H1 (cell line): ENCODE measurements at regions not wholly inside any gene's neighbourhood (a gene's known extent, or its start where the extent isn't known, plus 50 kb on each side); places are given as distances from the start of the nearest gene placed in this dataset.

Source experiments
- CTCF ChIA-PET: fragments of 300-600 bp; sonication (Branson Sonifier 250); formaldehyde crosslinking; loops from one replicate; lab custom pipeline; 2021; ENCODE audit not compliant: partially characterized antibody; lab: Charles Lee
- POLR2A ChIA-PET: fragments of 300-600 bp; sonication (Branson Sonifier 250); formaldehyde crosslinking; loops from one replicate; lab custom pipeline; 2021; ENCODE audit warnings: inconsistent platforms; ENCODE audit not compliant: partially characterized antibody; lab: Charles Lee
- DNase-seq, 2 experiments: peaks; one replicate each; pipeline versions ENCODE4 v3.0.0 to v3.0.0-alpha.2; 2010 to 2022; ENCODE audit warnings: low spot score in 2 of 2, low read depth in 1 of 2, mixed read lengths in 1 of 2
- FAIRE-seq: peaks from 2 replicates; lab custom pipeline; 2011; peaks lifted over from hg19 to GRCh38; lab: Jason Lieb, UNC
- H2AFZ ChIP-seq: 2 replicates; pipeline ENCODE4 v1.8.1; 2012; ENCODE audit warnings: low read length, inconsistent platforms
- H2AK5ac ChIP-seq: 2 replicates; pipeline ENCODE4 v1.6.1; 2013; ENCODE audit warnings: low read depth, low read length
- H2BK120ac ChIP-seq: replicated peaks from 2 replicates; pipeline ENCODE3; 2013; ENCODE audit warnings: low read depth, low read length, inconsistent platforms
- H2BK12ac ChIP-seq: 2 replicates; pipeline ENCODE4 v1.6.1; 2013; ENCODE audit warnings: low read depth, low read length
- H2BK15ac ChIP-seq: 2 replicates; pipeline ENCODE4 v1.6.1; 2013; ENCODE audit warnings: low read length
- H2BK20ac ChIP-seq: 2 replicates; pipeline ENCODE4 v1.6.1; 2013; ENCODE audit warnings: low read length
- H2BK5ac ChIP-seq: 2 replicates; pipeline ENCODE4 v1.6.1; 2013; ENCODE audit warnings: low read depth, low read length
- H3K14ac ChIP-seq: 2 replicates; pipeline ENCODE4 v1.6.1; 2013; ENCODE audit warnings: inconsistent platforms; ENCODE audit not compliant: insufficient read length
- H3K18ac ChIP-seq: 2 replicates; pipeline ENCODE4 v1.6.1; 2013; ENCODE audit warnings: low read length; ENCODE audit errors: extremely low read depth
- H3K23ac ChIP-seq: 2 replicates; pipeline ENCODE4 v1.6.1; 2013; ENCODE audit warnings: inconsistent platforms; ENCODE audit not compliant: insufficient read length
- H3K23me2 ChIP-seq: 2 replicates; pipeline ENCODE4 v1.6.1; 2013; ENCODE audit warnings: low read depth, low read length
- H3K27ac ChIP-seq: 2 replicates; pipeline ENCODE4 v1.6.1; 2011; ENCODE audit warnings: low read depth, low read length, inconsistent platforms
- H3K27me3 ChIP-seq, 4 experiments: replicated peaks in 1 of 4; 1 replicate in 1 of 4; 2 replicates in 3 of 4; pipeline versions ENCODE4 v1.6.1 to v1.8.1; 2011 to 2013; ENCODE audit warnings: low read length in 3 of 4, mild to moderate bottlenecking in 3 of 4, inconsistent platforms in 2 of 4, mixed read lengths in 2 of 4, moderate library complexity in 1 of 4; ENCODE audit not compliant: control insufficient read depth in 3 of 4, insufficient read depth in 3 of 4; ENCODE audit errors: extremely low read depth in 1 of 4
- H3K36me3 ChIP-seq, 4 experiments: 2 replicates each; pipeline versions ENCODE4 v1.6.1 to v1.8.1; 2011 to 2013; ENCODE audit warnings: mild to moderate bottlenecking in 4 of 4, low read length in 3 of 4, moderate library complexity in 2 of 4, control low read depth in 1 of 4, inconsistent platforms in 1 of 4; ENCODE audit not compliant: insufficient read depth in 4 of 4, control insufficient read depth in 2 of 4
- H3K4ac ChIP-seq: replicated peaks from 2 replicates; pipeline ENCODE3; 2013; ENCODE audit warnings: low read length, low read depth, mixed read lengths, inconsistent platforms; ENCODE audit not compliant: insufficient read length
- H3K4me1 ChIP-seq, 4 experiments: replicated peaks in 1 of 4; 1 replicate in 1 of 4; 2 replicates in 3 of 4; pipeline versions ENCODE4 v1.6.1 to v1.8.1; 2011 to 2013; ENCODE audit warnings: low read length in 3 of 4, inconsistent platforms in 2 of 4, mixed read lengths in 1 of 4; ENCODE audit not compliant: insufficient read depth in 4 of 4, control insufficient read depth in 3 of 4
- H3K4me2 ChIP-seq, 2 experiments: 2 replicates each; pipeline versions ENCODE4 v1.6.1 to v1.8.1; 2011 to 2013; ENCODE audit warnings: low read depth in 2 of 2, low read length in 2 of 2, control low read depth in 1 of 2, inconsistent platforms in 1 of 2, mild to moderate bottlenecking in 1 of 2; ENCODE audit not compliant: insufficient read depth in 1 of 2
- H3K4me3 ChIP-seq, 4 experiments: fragments of 200-600, 300-600 bp in 1 of 4; sonication (generic), shearing (Covaris generic), sonication (Bioruptor Twin) in 1 of 4; 2 replicates each; pipeline versions ENCODE4 v1.5.1 to v1.8.1; 2011 to 2016; ENCODE audit warnings: low read length in 4 of 4, low read depth in 3 of 4, control low read depth in 2 of 4, inconsistent platforms in 2 of 4, mild to moderate bottlenecking in 2 of 4, mixed read lengths in 1 of 4, moderate library complexity in 1 of 4; ENCODE audit not compliant: insufficient read depth in 2 of 4; ENCODE audit errors: extremely low read depth in 1 of 4
- H3K56ac ChIP-seq: replicated peaks from 2 replicates; pipeline ENCODE3; 2013; ENCODE audit warnings: low read depth, mild to moderate bottlenecking, mixed read lengths, low read length, inconsistent platforms; ENCODE audit not compliant: insufficient read length
- H3K79me1 ChIP-seq: 2 replicates; pipeline ENCODE4 v1.6.1; 2013; ENCODE audit warnings: low read depth, low read length, control low read depth
- H3K79me2 ChIP-seq, 2 experiments: 2 replicates each; pipeline versions ENCODE4 v1.6.1 to v1.8.1; 2012 to 2013; ENCODE audit warnings: low read length in 2 of 2, mild to moderate bottlenecking in 2 of 2, inconsistent platforms in 1 of 2; ENCODE audit not compliant: insufficient read depth in 2 of 2, control insufficient read depth in 1 of 2
- H3K9ac ChIP-seq, 4 experiments: replicated peaks in 1 of 4; 1 replicate in 1 of 4; 2 replicates in 3 of 4; pipeline versions ENCODE4 v1.6.1 to v1.8.1; 2011 to 2013; ENCODE audit warnings: low read depth in 3 of 4, low read length in 3 of 4, control low read depth in 2 of 4, mild to moderate bottlenecking in 2 of 4, moderate library complexity in 2 of 4, inconsistent platforms in 1 of 4; ENCODE audit errors: extremely low read depth in 1 of 4
- H3K9me3 ChIP-seq, 2 experiments: 2 replicates each; pipeline versions ENCODE4 v1.6.1 to v1.8.1; 2012 to 2013; ENCODE audit warnings: mild to moderate bottlenecking in 2 of 2, moderate library complexity in 2 of 2, control low read depth in 1 of 2, inconsistent platforms in 1 of 2, low read depth in 1 of 2, low read length in 1 of 2, mixed read lengths in 1 of 2; ENCODE audit not compliant: insufficient read depth in 2 of 2
- H4K20me1 ChIP-seq, 2 experiments: replicated peaks in 1 of 2; 2 replicates each; pipeline versions ENCODE3 to v1.8.1; 2011 to 2013; ENCODE audit warnings: inconsistent platforms in 2 of 2, low read length in 2 of 2, mild to moderate bottlenecking in 1 of 2; ENCODE audit not compliant: insufficient read depth in 2 of 2, control insufficient read depth in 1 of 2
- H4K5ac ChIP-seq: 2 replicates; pipeline ENCODE4 v1.6.1; 2013; ENCODE audit warnings: low read length, low read depth, mixed read lengths, inconsistent platforms; ENCODE audit not compliant: insufficient read length
- H4K8ac ChIP-seq: 2 replicates; pipeline ENCODE4 v1.8.0; 2013; ENCODE audit warnings: mild to moderate bottlenecking, moderate library complexity, low read length, inconsistent platforms; ENCODE audit not compliant: insufficient read depth; ENCODE audit errors: extremely low read depth
- H4K91ac ChIP-seq: replicated peaks from 2 replicates; pipeline ENCODE3; 2013; ENCODE audit warnings: low read length, mixed read lengths, inconsistent platforms; ENCODE audit not compliant: insufficient read length
- ATF2 ChIP-seq: IDR thresholded peaks from 2 replicates; pipeline ENCODE4 v1.6.1; 2012; ENCODE audit warnings: low read length, inconsistent platforms
- ATF3 ChIP-seq: IDR thresholded peaks from 2 replicates; pipeline ENCODE4 v1.6.1; 2011; ENCODE audit warnings: low read depth, mild to moderate bottlenecking, low read length; ENCODE audit not compliant: insufficient read depth
- CEBPB ChIP-seq: IDR thresholded peaks from 2 replicates; pipeline ENCODE4 v1.6.1; 2012; ENCODE audit warnings: low read depth, low read length
- HDAC2 ChIP-seq, 2 experiments: fragments of 300-600 bp in 1 of 2; sonication (generic) in 1 of 2; IDR thresholded peaks; 2 replicates each; pipeline ENCODE4 v1.6.1; 2011 to 2012; ENCODE audit warnings: low read depth in 2 of 2, low read length in 2 of 2, mild to moderate bottlenecking in 2 of 2, moderate library complexity in 2 of 2, borderline replicate concordance in 1 of 2, inconsistent platforms in 1 of 2
- POU5F1 ChIP-seq: IDR thresholded peaks from 2 replicates; pipeline ENCODE4 v1.6.1; 2011; ENCODE audit warnings: low read depth, mild to moderate bottlenecking, low read length, moderate library complexity
- RFX5 ChIP-seq: IDR thresholded peaks from 2 replicates; pipeline ENCODE4 v1.6.1; 2011; ENCODE audit warnings: low read depth, low read length, improper control_type of control experiment, borderline replicate concordance
- TAF1 ChIP-seq: IDR thresholded peaks from 2 replicates; pipeline ENCODE4 v1.6.1; 2011; ENCODE audit warnings: mild to moderate bottlenecking, low read depth, low read length
- USF2 ChIP-seq: IDR thresholded peaks from 2 replicates; pipeline ENCODE4 v1.6.1; 2011; ENCODE audit warnings: low read length, improper control_type of control experiment
- WGBS, 2 experiments: shearing (Covaris generic) in 1 of 2; methylation state at CpG; one replicate each; pipeline versions ENCODE4 v1.1.6 to v1.1.7; 2013 to 2015; ENCODE audit warnings: low lambda C conversion rate in 2 of 2, mixed read lengths in 2 of 2, inconsistent platforms in 1 of 2, low coverage in 1 of 2, missing lambda C conversion rate in 1 of 2; ENCODE audit not compliant: insufficient replicate concordance in 2 of 2, insufficient coverage in 1 of 2, insufficient read length in 1 of 2; ENCODE audit errors: extremely low coverage in 1 of 2, missing lambda C conversion rate in 1 of 2; 5-methylcytosine and 5-hydroxymethylcytosine counted together
- TF ChIP-seq, protein P1 (sequence below): IDR thresholded peaks from 2 replicates; pipeline ENCODE4 v1.6.1; 2012; ENCODE audit warnings: inconsistent platforms

DNA sequence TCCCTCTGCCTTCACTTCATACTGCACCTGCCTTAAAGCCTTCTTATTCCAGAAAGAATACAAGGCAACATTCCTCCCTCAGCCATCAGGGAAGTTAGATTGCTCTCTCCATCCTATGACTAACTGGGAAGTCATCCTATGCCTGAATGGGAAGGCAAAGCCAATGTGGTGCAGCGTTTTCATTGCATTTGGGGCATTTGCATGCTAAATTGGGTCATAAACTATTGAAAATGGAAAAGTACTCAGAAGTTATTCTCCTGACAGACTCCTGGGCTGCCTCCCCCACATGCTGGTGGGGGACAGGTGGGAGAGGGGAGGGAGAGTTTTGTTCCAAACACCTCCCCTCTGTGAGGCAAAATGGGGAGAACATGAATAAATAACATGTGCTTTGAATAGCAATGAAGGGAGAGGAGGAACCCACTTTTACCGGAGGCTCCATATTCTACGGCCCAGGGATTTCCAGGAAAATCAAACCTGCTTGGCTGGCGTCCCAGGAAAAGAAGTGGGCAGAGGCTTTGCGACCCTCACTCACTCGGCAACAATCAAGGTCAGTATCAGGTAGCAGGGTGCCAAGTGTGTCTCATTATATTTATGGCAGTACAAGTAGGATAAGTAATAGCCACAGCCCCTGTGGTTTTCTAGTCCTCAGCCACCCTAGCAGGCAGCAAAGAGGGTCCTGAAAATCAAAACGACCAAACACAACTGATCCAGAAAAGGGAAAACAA is 84.1 kb downstream of the BOD1L2 start:
- WGBS, 2 experiments, result 72% methylated on average over 7 of the region's 7 CpGs; no CpG with 5 or more reads in 1 of the 2 experiments
- DNase-seq (no peak), FAIRE-seq (no peak)
- Histone ChIP-seq H3K4me1 (peaks cover 0 to 10% (median 3%) of the 10 kb centered on the region in 4 experiments; a peak in 2 of 7 replicates), H3K27me3 (no peaks in the 10 kb centered on the region; a peak in 1 of 7 replicates), H3K56ac (no peak overlapping the region), H3K9ac (no peak overlapping the region), H3K9me3 (no peaks in the 10 kb centered on the region), H3K79me2 (no peaks in the 10 kb centered on the region), H3K23me2 (peaks cover 2% of the 10 kb centered on the region; the same call in 1 of the 2 replicates), H2BK12ac (no peak overlapping the region), H2AFZ (peak overlapping the region; percentile 59; the same call in 1 of the 2 replicates), H2AK5ac (no peak overlapping the region), H4K8ac (no peak overlapping the region), H3K14ac (no peak overlapping the region), H3K36me3 (no peaks in the 10 kb centered on the region), H3K4ac (no peak overlapping the region), H3K27ac (no peak overlapping the region), H3K4me2 (no peak overlapping the region), H2BK20ac (no peak overlapping the region), H3K79me1 (no peaks in the 10 kb centered on the region), H2BK15ac (no peak overlapping the region), H4K5ac (no peak overlapping the region), H4K91ac (no peak overlapping the region), H2BK120ac (no peak overlapping the region), H2BK5ac (no peak overlapping the region), H3K4me3 (no peak overlapping the region), H3K18ac (no peak overlapping the region), H4K20me1 (no peaks in the 10 kb centered on the region), H3K23ac (no peak overlapping the region)
- CTCF ChIA-PET, result no interaction called here
- POLR2A ChIA-PET, result no interaction called here
- TF ChIP-seq USF2 (no peak), ATF3 (no peak), POU5F1 (no peak), HDAC2 (IDR thresholded peaks at IDR 0.05; ENCODE audit: borderline replicate concordance in 1 of 2, low read depth in 2 of 2, low read length in 2 of 2) (no peak), RFX5 (no peak), TAF1 (no peak), ATF2 (no peak), CEBPB (no peak)
- TF ChIP-seq, protein P1, sequence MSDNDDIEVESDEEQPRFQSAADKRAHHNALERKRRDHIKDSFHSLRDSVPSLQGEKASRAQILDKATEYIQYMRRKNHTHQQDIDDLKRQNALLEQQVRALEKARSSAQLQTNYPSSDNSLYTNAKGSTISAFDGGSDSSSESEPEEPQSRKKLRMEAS, result no peak
